Subcutaneous abdominal adipose tissue (tissue), 5 donors: ENCODE measurements at regions not wholly inside any gene's neighbourhood (a gene's known extent, or its start where the extent isn't known, plus 50 kb on each side); places are given as distances from the start of the nearest gene placed in this dataset.

ENCODE experiments used
- H3K27ac ChIP-seq: one replicate; pipeline ENCODE4 v1.7.0; 2013; ENCODE audit warnings: low read depth, mild to moderate bottlenecking, inconsistent platforms, low read length, moderate library complexity
- H3K27me3 ChIP-seq, 5 donors: one replicate each; pipeline ENCODE4 v1.7.0; 2013; ENCODE audit warnings: low read length in 5 of 5, inconsistent platforms in 1 of 5; ENCODE audit not compliant: control insufficient read depth in 5 of 5, insufficient read depth in 4 of 5
- H3K36me3 ChIP-seq, 5 donors: one replicate each; pipeline ENCODE4 v1.7.0; 2013; ENCODE audit warnings: low read length in 5 of 5; ENCODE audit not compliant: control insufficient read depth in 5 of 5, insufficient read depth in 5 of 5
- H3K4me1 ChIP-seq, 5 donors: one replicate each; pipeline ENCODE4 v1.7.0; 2013; ENCODE audit warnings: low read length in 5 of 5, mild to moderate bottlenecking in 3 of 5, moderate library complexity in 1 of 5; ENCODE audit not compliant: control insufficient read depth in 5 of 5, insufficient read depth in 5 of 5
- H3K4me3 ChIP-seq, 5 donors: one replicate each; pipeline ENCODE4 v1.7.0; 2013; ENCODE audit warnings: low read length in 5 of 5, low read depth in 1 of 5
- H3K9ac ChIP-seq, 5 donors: one replicate each; pipeline ENCODE4 v1.7.0; 2013; ENCODE audit warnings: low read length in 5 of 5, mild to moderate bottlenecking in 4 of 5, moderate library complexity in 3 of 5
- H3K9me3 ChIP-seq, 5 donors: one replicate each; pipeline ENCODE4 v1.7.0; 2013; ENCODE audit warnings: low read length in 5 of 5; ENCODE audit not compliant: control insufficient read depth in 5 of 5
- donor health status: healthy.
- donor health status: healthy.
- donor health status: healthy.
- donor health status: healthy.
- donor health status: healthy.

GRCh38 chr5:117497601-117498000, 923.0 kb upstream of the SEMA6A start:
- H3K36me3 ChIP-seq = no peaks in the 10 kb centered on the region
- H3K9ac ChIP-seq = no peak overlapping the region
- H3K27me3 ChIP-seq = no peaks in the 10 kb centered on the region
- H3K27ac ChIP-seq = peak overlapping the region; percentile 64
- H3K4me1 ChIP-seq = peaks cover 0 to 35% (median 6%) of the 10 kb centered on the region in 5 donors
- H3K4me3 ChIP-seq = peak overlapping the region in 1 of 5 donors; percentile 2
- peaks cover 0 to 5% (median 0%) of the 10 kb centered on the region in 5 donors for H3K9me3 ChIP-seq

- Histone ChIP-seq H3K4me3 (no peak overlapping the region), H3K36me3 (no peaks in the 10 kb centered on the region), H3K27me3 (no peaks in the 10 kb centered on the region), H3K27ac (no peak overlapping the region), H3K4me1 (peaks cover 0 to 35% (median 6%) of the 10 kb centered on the region in 5 donors), H3K9ac (no peak overlapping the region), H3K9me3 (peaks cover 0 to 5% (median 0%) of the 10 kb centered on the region in 5 donors)
Observed at GRCh38 chr5:117496801-117497200, 922.2 kb upstream of the SEMA6A start.

- peak overlapping the region; percentile 26 for H3K27ac ChIP-seq
- no peaks in the 10 kb centered on the region for H3K36me3 ChIP-seq
- H3K9me3 ChIP-seq = peaks cover 0 to 5% (median 0%) of the 10 kb centered on the region in 5 donors
- H3K27me3 ChIP-seq = no peaks in the 10 kb centered on the region
- H3K4me1 ChIP-seq = peaks cover 0 to 37% (median 6%) of the 10 kb centered on the region in 5 donors
- H3K4me3 ChIP-seq = peak overlapping the region in 1 of 5 donors; percentile 38
- H3K9ac ChIP-seq = no peak overlapping the region
Observed at GRCh38 chr5:117494188-117494587, 919.6 kb upstream of the SEMA6A start.

- Histone ChIP-seq H3K27ac (no peak overlapping the region), H3K4me1 (peaks cover 0 to 24% (median 0%) of the 10 kb centered on the region in 5 donors), H3K36me3 (no peaks in the 10 kb centered on the region), H3K27me3 (no peaks in the 10 kb centered on the region), H3K9ac (no peak overlapping the region), H3K4me3 (no peak overlapping the region), H3K9me3 (peaks cover 0 to 5% (median 0%) of the 10 kb centered on the region in 5 donors)
Observed at GRCh38 chr5:117488976-117489500, 914.4 kb upstream of the SEMA6A start.

- peaks cover 0 to 15% (median 0%) of the 10 kb centered on the region in 5 donors for H3K4me1 ChIP-seq
- H3K9ac ChIP-seq = no peak overlapping the region
- peaks cover 0 to 4% (median 0%) of the 10 kb centered on the region in 5 donors for H3K9me3 ChIP-seq
- H3K4me3 ChIP-seq = no peak overlapping the region
- H3K27me3 ChIP-seq = no peaks in the 10 kb centered on the region
- no peak overlapping the region for H3K27ac ChIP-seq
- no peaks in the 10 kb centered on the region for H3K36me3 ChIP-seq
Observed at GRCh38 chr5:117487556-117487955, 912.9 kb upstream of the SEMA6A start.

GRCh38 chr5:117486879-117487391, 912.3 kb upstream of the SEMA6A start:
- peaks cover 0 to 15% (median 0%) of the 10 kb centered on the region in 5 donors for H3K4me1 ChIP-seq
- peaks cover 0 to 6% (median 0%) of the 10 kb centered on the region in 5 donors for H3K9me3 ChIP-seq
- no peaks in the 10 kb centered on the region for H3K36me3 ChIP-seq
- H3K27ac ChIP-seq = no peak overlapping the region
- no peak overlapping the region for H3K9ac ChIP-seq
- no peak overlapping the region for H3K4me3 ChIP-seq
- H3K27me3 ChIP-seq = no peaks in the 10 kb centered on the region

GRCh38 chr5:117486261-117486660, 911.6 kb upstream of the SEMA6A start:
- Histone ChIP-seq H3K27me3 (no peaks in the 10 kb centered on the region), H3K9me3 (peaks cover 0 to 8% (median 0%) of the 10 kb centered on the region in 5 donors), H3K4me3 (no peak overlapping the region), H3K27ac (no peak overlapping the region), H3K4me1 (peaks cover 0 to 15% (median 0%) of the 10 kb centered on the region in 5 donors), H3K36me3 (no peaks in the 10 kb centered on the region), H3K9ac (no peak overlapping the region)

- peaks cover 0 to 26% (median 4%) of the 10 kb centered on the region in 5 donors for H3K4me1 ChIP-seq
- H3K27ac ChIP-seq = no peak overlapping the region
- H3K27me3 ChIP-seq = no peaks in the 10 kb centered on the region
- H3K4me3 ChIP-seq = no peak overlapping the region
- no peaks in the 10 kb centered on the region for H3K36me3 ChIP-seq
- H3K9me3 ChIP-seq = no peaks in the 10 kb centered on the region
- no peak overlapping the region for H3K9ac ChIP-seq
Observed at GRCh38 chr5:117475919-117476318, 901.3 kb upstream of the SEMA6A start.

- no peaks in the 10 kb centered on the region for H3K36me3 ChIP-seq
- no peaks in the 10 kb centered on the region for H3K27me3 ChIP-seq
- H3K4me3 ChIP-seq = no peak overlapping the region
- H3K9me3 ChIP-seq = no peaks in the 10 kb centered on the region
- peaks cover 0 to 17% (median 4%) of the 10 kb centered on the region in 5 donors for H3K4me1 ChIP-seq
- no peak overlapping the region for H3K27ac ChIP-seq
- H3K9ac ChIP-seq = no peak overlapping the region
Observed at GRCh38 chr5:117473165-117473564, 898.5 kb upstream of the SEMA6A start.

- Histone ChIP-seq H3K4me1 (peaks cover 0 to 11% (median 4%) of the 10 kb centered on the region in 5 donors), H3K27me3 (no peaks in the 10 kb centered on the region), H3K27ac (no peak overlapping the region), H3K4me3 (peak overlapping the region in 1 of 5 donors; percentile 1), H3K36me3 (no peaks in the 10 kb centered on the region), H3K9me3 (no peaks in the 10 kb centered on the region), H3K9ac (no peak overlapping the region)
Observed at GRCh38 chr5:117463881-117464570, 889.4 kb upstream of the SEMA6A start.
